Smooth muscle cell (in vitro differentiated cells): ENCODE measurements at regions not wholly inside any gene's neighbourhood (a gene's known extent, or its start where the extent isn't known, plus 50 kb on each side); places are given as distances from the start of the nearest gene placed in this dataset.
A peak's percentile ranks its signal among the peaks of the same experiment; 100 is the strongest.
"Not testable (repeated sequence)": the region's sequence is repeated elsewhere in the genome, so short reads cannot be mapped to it uniquely, and the experiment has no call there.

ENCODE experiments used
- DNase-seq: peaks from one replicate; lab custom pipeline; 2025; ENCODE audit not compliant: unreplicated experiment; lab: John Stamatoyannopoulos, UW
- H2AFZ ChIP-seq: fragments of 200-600 bp; sonication (generic); 2 replicates; pipeline ENCODE4 v1.6.0; 2016; ENCODE audit warnings: antibody characterized with exemption, low read depth, mild to moderate bottlenecking
- H3F3A ChIP-seq: fragments of 200-600 bp; sonication (generic); 2 replicates; pipeline ENCODE4 v1.6.0; 2017; ENCODE audit warnings: antibody characterized with exemption, low read depth
- H3K27ac ChIP-seq: fragments of 200-600 bp; sonication (generic); 2 replicates; pipeline ENCODE4 v1.5.1; 2016; ENCODE audit warnings: low read depth, mild to moderate bottlenecking
- H3K27me3 ChIP-seq: fragments of 200-600 bp; sonication (generic); 2 replicates; pipeline ENCODE4 v1.6.1; 2016; ENCODE audit warnings: low read depth, mild to moderate bottlenecking
- H3K36me3 ChIP-seq: fragments of 200-600 bp; sonication (generic); 2 replicates; pipeline ENCODE4 v1.5.1; 2016; ENCODE audit warnings: low read depth
- H3K4me1 ChIP-seq: fragments of 200-600 bp; sonication (generic); 2 replicates; pipeline ENCODE4 v1.5.1; 2016; ENCODE audit warnings: low read depth
- H3K4me2 ChIP-seq: fragments of 200-600 bp; sonication (generic); 2 replicates; pipeline ENCODE4 v1.6.0; 2016; ENCODE audit warnings: mild to moderate bottlenecking
- H3K4me3 ChIP-seq: fragments of 200-600 bp; sonication (generic); 2 replicates; pipeline ENCODE4 v1.5.1; 2016; ENCODE audit warnings: mild to moderate bottlenecking
- H3K79me2 ChIP-seq: fragments of 200-600 bp; sonication (generic); 2 replicates; pipeline ENCODE4 v1.6.0; 2016; ENCODE audit warnings: low read depth, mild to moderate bottlenecking
- H3K9ac ChIP-seq: fragments of 200-600 bp; sonication (generic); 2 replicates; pipeline ENCODE4 v1.6.0; 2016; ENCODE audit warnings: low read depth
- H3K9me3 ChIP-seq: fragments of 200-600 bp; sonication (generic); replicated peaks from 2 replicates; pipeline ENCODE4 v1.5.1; 2016; ENCODE audit warnings: low read depth
- H4K20me1 ChIP-seq: fragments of 200-600 bp; sonication (generic); 2 replicates; pipeline ENCODE4 v1.6.0; 2016; ENCODE audit warnings: low read depth
- CTCF ChIP-seq: fragments of 200-600 bp; sonication (generic); IDR thresholded peaks from 2 replicates; pipeline ENCODE4 v1.5.1; 2017; ENCODE audit warnings: borderline replicate concordance, mild to moderate bottlenecking, antibody characterized with exemption; ENCODE audit not compliant: insufficient read depth, poor library complexity, severe bottlenecking
- WGBS: methylation state at CpG from one replicate; pipeline ENCODE4 v1.1.7; 2016; ENCODE audit warnings: low lambda C conversion rate; 5-methylcytosine and 5-hydroxymethylcytosine counted together

GRCh38 chr14:53226553-53226952, 73.4 kb upstream of the DDHD1 start:
- no peaks in the 10 kb centered on the region for H3K4me1 ChIP-seq
- H3K27ac ChIP-seq: no peak overlapping the region
- DNase-seq: no peak
- H3K9me3 ChIP-seq: peaks cover 10% of the 10 kb centered on the region
- WGBS: 92% methylated on average over 5 of the region's 5 CpGs
- no peak for TF ChIP-seq CTCF
- H3K27me3 ChIP-seq: no peaks in the 10 kb centered on the region
- no peaks in the 10 kb centered on the region for H3F3A ChIP-seq
- no peak overlapping the region for H2AFZ ChIP-seq
- H3K9ac ChIP-seq: no peak overlapping the region
- H4K20me1 ChIP-seq: no peaks in the 10 kb centered on the region
- no peak overlapping the region for H3K4me2 ChIP-seq
- H3K36me3 ChIP-seq: no peaks in the 10 kb centered on the region
- H3K4me3 ChIP-seq: no peak overlapping the region
- H3K79me2 ChIP-seq: no peaks in the 10 kb centered on the region

- H3K27me3 ChIP-seq: no peaks in the 10 kb centered on the region
- H2AFZ ChIP-seq: no peak overlapping the region
- H3K4me1 ChIP-seq: no peaks in the 10 kb centered on the region
- H3K27ac ChIP-seq: no peak overlapping the region
- no peak for TF ChIP-seq CTCF
- peaks cover 10% of the 10 kb centered on the region for H3K9me3 ChIP-seq
- H3K36me3 ChIP-seq: no peaks in the 10 kb centered on the region
- H3K4me2 ChIP-seq: no peak overlapping the region
- no peaks in the 10 kb centered on the region for H3F3A ChIP-seq
- no peak for DNase-seq
- WGBS: 59% methylated on average over 3 of the region's 3 CpGs
- no peak overlapping the region for H3K4me3 ChIP-seq
- no peaks in the 10 kb centered on the region for H4K20me1 ChIP-seq
- no peak overlapping the region for H3K9ac ChIP-seq
- H3K79me2 ChIP-seq: no peaks in the 10 kb centered on the region
These were observed 67.8 kb upstream of the DDHD1 start for GRCh38 chr14:53220914-53221313.

- Histone ChIP-seq H4K20me1 (no peaks in the 10 kb centered on the region), H2AFZ (peak overlapping the region; percentile 70), H3K4me2 (peak overlapping the region; percentile 90), H3K4me3 (peak overlapping the region; percentile 65), H3F3A (no peaks in the 10 kb centered on the region), H3K36me3 (no peaks in the 10 kb centered on the region), H3K9me3 (no peaks in the 10 kb centered on the region), H3K4me1 (no peaks in the 10 kb centered on the region), H3K27ac (no peak overlapping the region), H3K79me2 (no peaks in the 10 kb centered on the region), H3K27me3 (no peaks in the 10 kb centered on the region), H3K9ac (no peak overlapping the region)
- WGBS: 81% methylated on average over 2 of the region's 2 CpGs
- DNase-seq: no peak
- no peak for TF ChIP-seq CTCF
These were observed 65.0 kb upstream of the DDHD1 start for GRCh38 chr14:53218161-53218560.

- DNase-seq: peak; percentile 47
- Histone ChIP-seq H4K20me1 (no peaks in the 10 kb centered on the region), H3K36me3 (no peaks in the 10 kb centered on the region), H3K9me3 (no peaks in the 10 kb centered on the region), H3K27ac (no peak overlapping the region), H2AFZ (peak overlapping the region; percentile 70), H3K4me2 (peak overlapping the region; percentile 90), H3K27me3 (no peaks in the 10 kb centered on the region), H3K4me1 (no peaks in the 10 kb centered on the region), H3F3A (no peaks in the 10 kb centered on the region), H3K4me3 (peak overlapping the region; percentile 65), H3K79me2 (no peaks in the 10 kb centered on the region), H3K9ac (peak overlapping the region; percentile 6)
- WGBS: 0% methylated on average over 29 of the region's 39 CpGs
- TF ChIP-seq CTCF: peak; percentile 36
These were observed 64.3 kb upstream of the DDHD1 start for GRCh38 chr14:53217316-53217994.

GRCh38 chr14:53216955-53217315, 63.8 kb upstream of the DDHD1 start:
- Histone ChIP-seq H3K4me2 (peak overlapping the region; percentile 90), H2AFZ (peak overlapping the region; percentile 70), H3K4me3 (peak overlapping the region; percentile 65)
- H4K20me1 ChIP-seq, H3K9me3 ChIP-seq, H3K4me1 ChIP-seq, H3F3A ChIP-seq, H3K79me2 ChIP-seq, H3K27me3 ChIP-seq, DNase-seq, H3K9ac ChIP-seq, H3K36me3 ChIP-seq, H3K27ac ChIP-seq: not testable (repeated sequence)
- 88% methylated on average over 1 of the region's 1 CpG for WGBS
